H9 (cell line): ENCODE measurements at regions not wholly inside any gene's neighbourhood (a gene's known extent, or its start where the extent isn't known, plus 50 kb on each side); places are given as distances from the start of the nearest gene placed in this dataset.

Experiments
- DNase-seq: peaks from one replicate; pipeline ENCODE4 v3.0.0-alpha.2; 2017
- H2AFZ ChIP-seq: one replicate; pipeline ENCODE4 v1.6.1; 2013; ENCODE audit warnings: mild to moderate bottlenecking, low read length, control low read depth, moderate library complexity
- H2AK5ac ChIP-seq: 2 replicates; pipeline ENCODE4 v1.6.1; 2013; ENCODE audit warnings: low read length, control low read depth, mixed read lengths; ENCODE audit not compliant: insufficient read length
- H2BK120ac ChIP-seq: one replicate; pipeline ENCODE4 v1.6.1; 2013; ENCODE audit warnings: low read depth, mild to moderate bottlenecking, low read length, control low read depth, inconsistent platforms; ENCODE audit not compliant: poor library complexity, severe bottlenecking
- H2BK12ac ChIP-seq: 2 replicates; pipeline ENCODE4 v1.6.1; 2013; ENCODE audit warnings: low read length, control low read depth, mixed read lengths, low read depth; ENCODE audit not compliant: insufficient read length
- H2BK15ac ChIP-seq: 2 replicates; pipeline ENCODE4 v1.6.1; 2013; ENCODE audit warnings: low read depth, low read length, control low read depth
- H2BK20ac ChIP-seq: one replicate; pipeline ENCODE4 v1.6.1; 2013; ENCODE audit warnings: low read depth, mild to moderate bottlenecking, low read length, control low read depth, inconsistent platforms; ENCODE audit not compliant: poor library complexity, severe bottlenecking
- H2BK5ac ChIP-seq: 2 replicates; pipeline ENCODE4 v1.6.1; 2013; ENCODE audit warnings: low read length, control low read depth, mixed read lengths; ENCODE audit not compliant: insufficient read length
- H3K14ac ChIP-seq: 2 replicates; pipeline ENCODE4 v1.6.1; 2013; ENCODE audit warnings: low read length, control low read depth; ENCODE audit not compliant: insufficient read depth
- H3K18ac ChIP-seq: 2 replicates; pipeline ENCODE4 v1.6.1; 2013; ENCODE audit warnings: low read depth, mild to moderate bottlenecking, mixed read lengths, low read length, control low read depth; ENCODE audit not compliant: insufficient read length
- H3K23ac ChIP-seq: 2 replicates; pipeline ENCODE4 v1.6.1; 2013; ENCODE audit warnings: low read length, control low read depth, mixed read lengths, low read depth; ENCODE audit not compliant: insufficient read length
- H3K23me2 ChIP-seq: 2 replicates; pipeline ENCODE4 v1.6.1; 2013; ENCODE audit warnings: low read depth, mild to moderate bottlenecking, mixed read lengths, low read length, control low read depth; ENCODE audit not compliant: insufficient read length, poor library complexity, severe bottlenecking
- H3K27ac ChIP-seq: 2 replicates; pipeline ENCODE4 v1.5.1; 2013; ENCODE audit warnings: low read length, control low read depth, mixed read lengths, low read depth; ENCODE audit not compliant: insufficient read length
- H3K27me3 ChIP-seq: 2 replicates; pipeline ENCODE4 v1.6.1; 2013; ENCODE audit warnings: low read length, control low read depth, inconsistent platforms; ENCODE audit not compliant: insufficient read depth
- H3K4ac ChIP-seq: 2 replicates; pipeline ENCODE4 v1.6.1; 2013; ENCODE audit warnings: low read depth, mild to moderate bottlenecking, control low read depth, inconsistent platforms, low read length, moderate library complexity
- H3K4me1 ChIP-seq: 2 replicates; pipeline ENCODE4 v1.6.1; 2013; ENCODE audit warnings: low read length, control low read depth, inconsistent platforms; ENCODE audit not compliant: insufficient read depth
- H3K4me2 ChIP-seq: 2 replicates; pipeline ENCODE4 v1.6.1; 2013; ENCODE audit warnings: low read length, control low read depth, mixed read lengths; ENCODE audit not compliant: insufficient read length, insufficient read depth
- H3K56ac ChIP-seq: 2 replicates; pipeline ENCODE4 v1.6.1; 2013; ENCODE audit warnings: low read depth, mild to moderate bottlenecking, mixed read lengths, low read length, control low read depth; ENCODE audit not compliant: insufficient read length
- H3K79me1 ChIP-seq: 2 replicates; pipeline ENCODE4 v1.6.1; 2013; ENCODE audit warnings: low read depth, mild to moderate bottlenecking, moderate library complexity, low read length, control low read depth, inconsistent platforms; ENCODE audit not compliant: insufficient read depth, poor library complexity, severe bottlenecking
- H3K79me2 ChIP-seq: 2 replicates; pipeline ENCODE4 v1.6.1; 2013; ENCODE audit warnings: low read length, control low read depth, inconsistent platforms; ENCODE audit not compliant: insufficient read depth
- H3K9ac ChIP-seq: 2 replicates; pipeline ENCODE4 v1.6.1; 2013; ENCODE audit warnings: low read length, control low read depth, mixed read lengths; ENCODE audit not compliant: insufficient read length; ENCODE audit errors: extremely low read depth
- H3K9me3 ChIP-seq: one replicate; pipeline ENCODE4 v1.6.1; 2013; ENCODE audit warnings: low read depth, low read length, inconsistent platforms; ENCODE audit not compliant: control insufficient read depth
- H3T11ph ChIP-seq: one replicate; pipeline ENCODE4 v1.6.1; 2013; ENCODE audit warnings: mild to moderate bottlenecking, low read length, control low read depth, inconsistent platforms
- H4K20me1 ChIP-seq: one replicate; pipeline ENCODE4 v1.6.1; 2013; ENCODE audit not compliant: control insufficient read depth, insufficient read length, insufficient read depth
- H4K5ac ChIP-seq: 2 replicates; pipeline ENCODE4 v1.6.1; 2013; ENCODE audit warnings: low read depth, mild to moderate bottlenecking, mixed read lengths, low read length, control low read depth; ENCODE audit not compliant: insufficient read length
- H4K8ac ChIP-seq: replicated peaks from 2 replicates; pipeline ENCODE4 v1.6.1; 2013; ENCODE audit warnings: low read length, control low read depth, mixed read lengths, low read depth; ENCODE audit not compliant: insufficient read length
- H4K91ac ChIP-seq: 2 replicates; pipeline ENCODE4 v1.6.1; 2013; ENCODE audit warnings: low read depth, mild to moderate bottlenecking, moderate library complexity, mixed read lengths, low read length, control low read depth; ENCODE audit not compliant: insufficient read length
- H3K27ac Mint-ChIP-seq, 3 experiments: 2 replicates in 2 of 3; 3 replicates in 1 of 3; pipeline ENCODE4 v1.8.0; 2020 to 2021; ENCODE audit warnings: mixed read lengths in 3 of 3, mild to moderate bottlenecking in 1 of 3, moderate library complexity in 1 of 3
- H3K27me3 Mint-ChIP-seq: 2 replicates; pipeline ENCODE4 v1.8.0; 2021; ENCODE audit warnings: low read depth, mild to moderate bottlenecking, moderate library complexity, mixed read lengths
- H3K36me3 Mint-ChIP-seq, 3 experiments: 2 replicates in 2 of 3; 3 replicates in 1 of 3; pipeline ENCODE4 v1.8.0; 2020 to 2021; ENCODE audit warnings: low read depth in 3 of 3, mixed read lengths in 3 of 3; ENCODE audit not compliant: insufficient read depth in 1 of 3
- H3K4me1 Mint-ChIP-seq, 2 experiments: 2 replicates each; pipeline ENCODE4 v1.8.0; 2020; ENCODE audit warnings: mixed read lengths in 2 of 2
- H3K4me3 Mint-ChIP-seq, 2 experiments: 2 replicates in 1 of 2; 3 replicates in 1 of 2; pipeline ENCODE4 v1.8.0; 2020 to 2021; ENCODE audit warnings: mild to moderate bottlenecking in 2 of 2, mixed read lengths in 2 of 2, moderate library complexity in 1 of 2
- H3K9me3 Mint-ChIP-seq, 2 experiments: 2 replicates in 1 of 2; 3 replicates in 1 of 2; pipeline ENCODE4 v1.8.0; 2020; ENCODE audit warnings: mild to moderate bottlenecking in 2 of 2, mixed read lengths in 2 of 2, moderate library complexity in 1 of 2
- CTCF ChIP-seq: fragments of 200-600 bp; sonication (generic); conservative IDR thresholded peaks from 3 replicates; pipeline ENCODE4 v1.8.0; 2021; ENCODE audit warnings: antibody characterized with exemption, mild to moderate bottlenecking
- WGBS: extraction: QIAGEN DNeasy Blood & Tissue Kit; methylation state at CpG from one replicate; pipeline ENCODE4 v1.1.7; 2013; ENCODE audit warnings: missing lambda C conversion rate, low lambda C conversion rate, mixed read lengths; ENCODE audit not compliant: insufficient read length; ENCODE audit errors: extremely low coverage; 5-methylcytosine and 5-hydroxymethylcytosine counted together

GRCh38 chr2:62300925-62301324 is 105.0 kb downstream of the B3GNT2 start:
- no peak for TF ChIP-seq CTCF
- Histone ChIP-seq H3K79me1 (no peaks in the 10 kb centered on the region), H3K79me2 (no peaks in the 10 kb centered on the region), H3T11ph (no peak overlapping the region), H3K4me1 (peaks cover 9% of the 10 kb centered on the region), H3K4ac (no peak overlapping the region), H3K4me2 (no peak overlapping the region), H4K8ac (no peak overlapping the region), H2BK5ac (no peak overlapping the region), H2BK15ac (no peak overlapping the region), H3K27me3 (no peaks in the 10 kb centered on the region), H2AK5ac (no peak overlapping the region), H3K27ac (no peak overlapping the region), H3K14ac (no peak overlapping the region), H3K9ac (no peak overlapping the region), H4K91ac (no peak overlapping the region), H3K9me3 (no peaks in the 10 kb centered on the region), H4K5ac (no peak overlapping the region), H3K23ac (no peak overlapping the region), H3K56ac (no peak overlapping the region), H2BK20ac (no peak overlapping the region), H2BK12ac (no peak overlapping the region), H2BK120ac (no peak overlapping the region), H2AFZ (no peak overlapping the region), H3K23me2 (no peaks in the 10 kb centered on the region), H3K18ac (no peak overlapping the region), H4K20me1 (no peaks in the 10 kb centered on the region)
- no peaks in the 10 kb centered on the region; the same call in 1 of the 2 replicates for H3K27me3 Mint-ChIP-seq
- H3K27ac Mint-ChIP-seq, result no peak overlapping the region
- peaks cover 28 to 37% of the 10 kb centered on the region in 2 experiments for H3K4me1 Mint-ChIP-seq
- H3K36me3 Mint-ChIP-seq, result no peaks in the 10 kb centered on the region; a peak in 1 of 7 replicates
- no CpG with 5 or more reads among the region's 4 CpGs for WGBS
- H3K4me3 Mint-ChIP-seq, result no peak overlapping the region
- H3K9me3 Mint-ChIP-seq, result no peaks in the 10 kb centered on the region
- DNase-seq, result no peak
